ENCODE measurements at regions not wholly inside any gene's neighbourhood (a gene's known extent, or its start where the extent isn't known, plus 50 kb on each side); places are given as distances from the start of the nearest gene placed in this dataset.

- Histone ChIP-seq H3K9ac (no peak overlapping the region), H2AFZ (replicated peaks) (no peak overlapping the region), H3K4me2 (no peak overlapping the region), H3K4me3 (no peak overlapping the region), H3K36me3 (no peaks in the 10 kb centered on the region), H3K4me1 (no peaks in the 10 kb centered on the region), H3K27me3 (no peaks in the 10 kb centered on the region), H3K79me2 (ENCODE audit: low read depth) (no peaks in the 10 kb centered on the region), H3F3A (ENCODE audit: low read depth) (no peaks in the 10 kb centered on the region), H3K9me3 (ENCODE audit: low read depth) (no peaks in the 10 kb centered on the region), H3K27ac (no peak overlapping the region), H4K20me1 (ENCODE audit: low read depth) (no peaks in the 10 kb centered on the region)
- H3K4me1 Mint-ChIP-seq, result no peaks in the 10 kb centered on the region
- H3K27ac Mint-ChIP-seq, result no peak overlapping the region
- peaks cover 4% of the 10 kb centered on the region for H3K9me3 Mint-ChIP-seq
- H3K4me3 Mint-ChIP-seq, result no peak overlapping the region
- no peaks in the 10 kb centered on the region for H3K36me3 Mint-ChIP-seq
- no peak for DNase-seq (ENCODE audit: low spot score)
- TF ChIP-seq CTCF (IDR thresholded peaks at IDR 0.05) (no peak), EZH2 (IDR thresholded peaks at IDR 0.05) (no peak), EZH2phosphoT487 (IDR thresholded peaks at IDR 0.05) (no peak)
- H3K27me3 Mint-ChIP-seq (ENCODE audit: insufficient read depth, low read depth), result peaks cover 2% of the 10 kb centered on the region
Observed at GRCh38 chr7:153808117-153808516, 244.1 kb upstream of the DPP6 start.

- TF ChIP-seq EZH2 (IDR thresholded peaks at IDR 0.05) (no peak), EZH2phosphoT487 (IDR thresholded peaks at IDR 0.05) (no peak)
- Mint-ChIP-seq H3K9me3 (peaks cover 19% of the 10 kb centered on the region), H3K4me1 (no peaks in the 10 kb centered on the region), H3K27ac (no peak overlapping the region), H3K4me3 (no peak overlapping the region), H3K36me3 (no peaks in the 10 kb centered on the region), H3K27me3 (ENCODE audit: insufficient read depth, low read depth) (peaks cover 2% of the 10 kb centered on the region)
- no peak overlapping the region for H3K4me3 ChIP-seq
- no peaks in the 10 kb centered on the region for H3K4me1 ChIP-seq
- no peaks in the 10 kb centered on the region for H3K36me3 ChIP-seq
- H3K27ac ChIP-seq, result no peak overlapping the region
- H3K9ac ChIP-seq, result no peak overlapping the region
- H2AFZ ChIP-seq (replicated peaks), result no peak overlapping the region
- H3K27me3 ChIP-seq, result no peaks in the 10 kb centered on the region
- no peaks in the 10 kb centered on the region for H3K79me2 ChIP-seq (ENCODE audit: low read depth)
- peaks cover 7% of the 10 kb centered on the region for H3K9me3 ChIP-seq (ENCODE audit: low read depth)
- no peaks in the 10 kb centered on the region for H4K20me1 ChIP-seq (ENCODE audit: low read depth)
- no peaks in the 10 kb centered on the region for H3F3A ChIP-seq (ENCODE audit: low read depth)
- no peak overlapping the region for H3K4me2 ChIP-seq
- no peak for DNase-seq (ENCODE audit: low spot score)
Observed at GRCh38 chr7:153829525-153829924, 222.7 kb upstream of the DPP6 start.

- Histone ChIP-seq H3K36me3 (no peaks in the 10 kb centered on the region), H3K4me1 (no peaks in the 10 kb centered on the region), H3K27me3 (no peaks in the 10 kb centered on the region), H3K4me2 (no peak overlapping the region), H3F3A (ENCODE audit: low read depth) (no peaks in the 10 kb centered on the region), H3K27ac (no peak overlapping the region), H4K20me1 (ENCODE audit: low read depth) (no peaks in the 10 kb centered on the region), H2AFZ (replicated peaks) (no peak overlapping the region), H3K9me3 (ENCODE audit: low read depth) (peaks cover 7% of the 10 kb centered on the region), H3K9ac (no peak overlapping the region), H3K4me3 (no peak overlapping the region), H3K79me2 (ENCODE audit: low read depth) (no peaks in the 10 kb centered on the region)
- Mint-ChIP-seq H3K27me3 (ENCODE audit: insufficient read depth, low read depth) (peaks cover 2% of the 10 kb centered on the region), H3K4me1 (no peaks in the 10 kb centered on the region), H3K4me3 (no peak overlapping the region), H3K36me3 (no peaks in the 10 kb centered on the region), H3K9me3 (peaks cover 10% of the 10 kb centered on the region), H3K27ac (no peak overlapping the region)
- no peak for DNase-seq (ENCODE audit: low spot score)
- no peak for TF ChIP-seq EZH2 (IDR thresholded peaks at IDR 0.05)
Observed at GRCh38 chr7:153832160-153832559, 220.0 kb upstream of the DPP6 start.

DNA sequence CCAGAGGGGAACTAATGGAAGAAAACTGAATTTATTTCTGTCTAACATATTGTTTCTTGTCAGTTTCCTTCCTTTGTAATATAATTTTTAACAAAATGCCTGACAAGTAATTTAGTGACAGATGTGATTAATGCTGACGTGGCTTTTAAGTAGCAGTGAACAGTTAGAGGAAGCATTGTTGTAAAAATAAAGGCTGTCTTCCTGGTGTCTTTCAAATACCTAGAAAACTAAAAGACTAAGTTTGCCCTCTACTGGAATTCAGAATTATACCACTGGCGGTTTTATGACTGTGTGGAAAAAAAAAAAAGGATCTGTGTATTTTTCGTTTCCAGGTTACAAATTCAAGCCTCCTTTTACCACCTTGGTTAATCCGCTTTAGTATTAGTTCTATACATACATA lies 217.1 kb upstream of the DPP6 start:
- H3F3A ChIP-seq (ENCODE audit: low read depth), result no peaks in the 10 kb centered on the region
- H2AFZ ChIP-seq (replicated peaks), result no peak overlapping the region
- no peak overlapping the region for H3K4me3 ChIP-seq
- no peak overlapping the region for H3K27ac Mint-ChIP-seq
- H3K27me3 Mint-ChIP-seq (ENCODE audit: insufficient read depth, low read depth), result no peaks in the 10 kb centered on the region
- H3K4me3 Mint-ChIP-seq, result no peak overlapping the region
- TF ChIP-seq EZH2 (IDR thresholded peaks at IDR 0.05) (no peak), CTCF (IDR thresholded peaks at IDR 0.05) (peak; percentile 13)
- H4K20me1 ChIP-seq (ENCODE audit: low read depth), result no peaks in the 10 kb centered on the region
- H3K36me3 ChIP-seq, result no peaks in the 10 kb centered on the region
- H3K27ac ChIP-seq, result no peak overlapping the region
- no peaks in the 10 kb centered on the region for H3K79me2 ChIP-seq (ENCODE audit: low read depth)
- peaks cover 8% of the 10 kb centered on the region for H3K9me3 Mint-ChIP-seq
- no peaks in the 10 kb centered on the region for H3K4me1 ChIP-seq
- no peaks in the 10 kb centered on the region for H3K27me3 ChIP-seq
- peaks cover 10% of the 10 kb centered on the region for H3K9me3 ChIP-seq (ENCODE audit: low read depth)
- no peak overlapping the region for H3K9ac ChIP-seq
- H3K4me1 Mint-ChIP-seq, result no peaks in the 10 kb centered on the region
- H3K4me2 ChIP-seq, result no peak overlapping the region
- no peaks in the 10 kb centered on the region for H3K36me3 Mint-ChIP-seq
- DNase-seq (ENCODE audit: low spot score), result no peak

All from neural progenitor cell (in vitro differentiated cells).